ENCODE measurements at regions not wholly inside any gene's neighbourhood (a gene's known extent, or its start where the extent isn't known, plus 50 kb on each side); places are given as distances from the start of the nearest gene placed in this dataset.

- in situ Hi-C loops (cut with MboI) (no loop called here), intact Hi-C loops (cut with micrococcal nuclease) (no loop called here)
- H3K4me3 ChIP-seq: no peak overlapping the region
- WGBS (ENCODE audit: insufficient coverage, low coverage, missing lambda C conversion rate): 0% methylated on average over 1 of the region's 1 CpG
- H3K79me2 ChIP-seq (ENCODE audit: control insufficient read depth, insufficient read depth, low read length): no peaks in the 10 kb centered on the region
- H3K27ac ChIP-seq (ENCODE audit: extremely low read depth, low read depth, low read length): no peak overlapping the region
- no peak for TF ChIP-seq HDAC3 (IDR thresholded peaks at IDR 0.05; ENCODE audit: borderline replicate concordance, partially characterized antibody)
- no peak for TF ChIP-seq EP400 (IDR thresholded peaks at IDR 0.05)
- no peak for TF ChIP-seq ZNF354B (CRISPR knock-in tag; IDR thresholded peaks at IDR 0.05)
- TF ChIP-seq ZBTB26 (CRISPR knock-in tag; IDR thresholded peaks at IDR 0.05): no peak
- TF ChIP-seq MLX (CRISPR knock-in tag; conservative IDR thresholded peaks at IDR 0.05): no peak
- no peak for TF ChIP-seq ZBTB34 (CRISPR knock-in tag; IDR thresholded peaks at IDR 0.05)
- no peak for TF ChIP-seq MEIS2 (IDR thresholded peaks at IDR 0.05; ENCODE audit: partially characterized antibody)
- H3K4me1 ChIP-seq (replicated peaks in 1 of 2; ENCODE audit: control insufficient read depth in 2 of 2, insufficient read depth in 2 of 2, low read length in 2 of 2): no peaks in the 10 kb centered on the region
- H3K4me2 ChIP-seq (ENCODE audit: insufficient read depth, low read length): no peak overlapping the region
- H3K9ac ChIP-seq (ENCODE audit: insufficient read depth in 1 of 2, low read depth in 2 of 2, low read length in 2 of 2): no peak overlapping the region
- H3K27me3 ChIP-seq (ENCODE audit: control insufficient read depth in 2 of 2, insufficient read depth in 2 of 2, low read length in 2 of 2): no peaks in the 10 kb centered on the region
- FAIRE-seq: no peak
- no TSS peak for BruUV-seq (replicated peaks)
- no peak overlapping the region for H2AFZ ChIP-seq (ENCODE audit: low read depth, low read length)
- H3K9me3 ChIP-seq (replicated peaks; ENCODE audit: control insufficient read depth, insufficient read depth, low read depth, low read length): no peaks in the 10 kb centered on the region
- H4K20me1 ChIP-seq (replicated peaks; ENCODE audit: control insufficient read depth, insufficient read depth, low read length): no peaks in the 10 kb centered on the region
- H3K36me3 ChIP-seq (ENCODE audit: control insufficient read depth, insufficient read depth, low read length): no peaks in the 10 kb centered on the region
- no peak for DNase-seq (ENCODE audit: extremely low read depth in 1 of 4, low spot score in 3 of 4)
- ChIA-PET CTCF (ENCODE audit: low intra/inter-chr PET ratio) (no interaction called here), POLR2A (no interaction called here)
- no peaks in the 10 kb centered on the region for H3K9me1 ChIP-seq (ENCODE audit: control insufficient read depth, insufficient read depth, low read length)
- ATAC-seq: no peak
Observed at GRCh38 chr13:22141716-22142115, 470.8 kb downstream of the FGF9 start.
